Endothelial cell of umbilical vein (primary cell): ENCODE measurements at regions not wholly inside any gene's neighbourhood (a gene's known extent, or its start where the extent isn't known, plus 50 kb on each side); places are given as distances from the start of the nearest gene placed in this dataset.

Source experiments
- BruUV-seq: library from RNA; stranded (reverse); fragments of 400-500 nt; replicated peaks from 2 replicates; lab custom pipeline; 2021; lab: Mats Ljungman, UMichigan
- CTCF ChIA-PET: fragments of 300-600, 350-600 bp; sonication (Branson Sonifier 250); formaldehyde crosslinking; loops from one replicate; lab custom pipeline; 2021; ENCODE audit warnings: antibody characterized with exemption, inconsistent platforms; lab: Charles Lee
- POLR2A ChIA-PET: fragments of 300-600, 350-600 bp; sonication (Branson Sonifier 250); formaldehyde crosslinking; loops from one replicate; lab custom pipeline; 2021; ENCODE audit warnings: antibody characterized with exemption, inconsistent platforms; lab: Charles Lee
- DNase-seq: peaks from one replicate; pipeline ENCODE4 v3.0.0-alpha.2; 2011; ENCODE audit warnings: low read depth, low spot score
- FAIRE-seq: peaks from 2 replicates; lab custom pipeline; 2011; peaks lifted over from hg19 to GRCh38; lab: Jason Lieb, UNC
- H2AFZ ChIP-seq: 2 replicates; pipeline ENCODE4 v1.6.0; 2012; ENCODE audit warnings: low read depth, low read length, control low read depth, inconsistent platforms
- H3K27ac ChIP-seq: 2 replicates; pipeline ENCODE4 v1.5.1; 2011; ENCODE audit warnings: low read depth, mild to moderate bottlenecking, control low read depth, low read length, moderate library complexity; ENCODE audit not compliant: insufficient read depth
- H3K27me3 ChIP-seq, 2 experiments: 2 replicates each; pipeline versions ENCODE4 v1.6.0 to v1.6.1; 2011; ENCODE audit warnings: low read length in 2 of 2, mixed read lengths in 1 of 2; ENCODE audit not compliant: control insufficient read depth in 2 of 2, insufficient read depth in 2 of 2
- H3K36me3 ChIP-seq, 2 experiments: 2 replicates in 1 of 2; 3 replicates in 1 of 2; pipeline ENCODE4 v1.5.1; 2011; ENCODE audit warnings: low read length in 2 of 2, mild to moderate bottlenecking in 1 of 2, moderate library complexity in 1 of 2; ENCODE audit not compliant: control insufficient read depth in 2 of 2, insufficient read depth in 2 of 2; ENCODE audit errors: extremely low read depth in 1 of 2
- H3K4me1 ChIP-seq: 3 replicates; pipeline ENCODE4 v1.5.1; 2011; ENCODE audit warnings: mild to moderate bottlenecking, low read length; ENCODE audit not compliant: control insufficient read depth, insufficient read depth; ENCODE audit errors: extremely low read depth
- H3K4me2 ChIP-seq: 2 replicates; pipeline ENCODE4 v1.6.1; 2011; ENCODE audit warnings: low read length, control low read depth, mixed read lengths; ENCODE audit not compliant: insufficient read depth
- H3K4me3 ChIP-seq, 3 experiments: fragments of 200-600 bp in 1 of 3; sonication (generic), shearing (Covaris generic) in 1 of 3; replicated peaks in 1 of 3; 2 replicates each; pipeline ENCODE4 v1.5.1; 2011 to 2016; ENCODE audit warnings: control low read depth in 3 of 3, low read length in 3 of 3, mild to moderate bottlenecking in 2 of 3, inconsistent platforms in 1 of 3, low read depth in 1 of 3, moderate library complexity in 1 of 3; ENCODE audit not compliant: insufficient read depth in 1 of 3
- H3K79me2 ChIP-seq: 2 replicates; pipeline ENCODE4 v1.6.0; 2012; ENCODE audit warnings: low read length, inconsistent platforms; ENCODE audit not compliant: control insufficient read depth, insufficient read depth
- H3K9ac ChIP-seq: replicated peaks from 2 replicates; pipeline ENCODE3; 2011; ENCODE audit warnings: low read length, control low read depth; ENCODE audit not compliant: insufficient read depth; ENCODE audit errors: extremely low read depth
- H3K9me1 ChIP-seq: replicated peaks from 3 replicates; pipeline ENCODE4 v1.6.0; 2011; ENCODE audit warnings: mild to moderate bottlenecking, low read length; ENCODE audit not compliant: control insufficient read depth, insufficient read depth; ENCODE audit errors: extremely low read depth
- H3K9me3 ChIP-seq: replicated peaks from 2 replicates; pipeline ENCODE4 v1.5.1; 2012; ENCODE audit warnings: low read length, inconsistent platforms; ENCODE audit not compliant: control insufficient read depth, insufficient read depth
- H4K20me1 ChIP-seq: replicated peaks from 2 replicates; pipeline ENCODE3; 2011; ENCODE audit warnings: mild to moderate bottlenecking, low read length; ENCODE audit not compliant: control insufficient read depth, insufficient read depth; ENCODE audit errors: extremely low read depth
- CTCF ChIP-seq, 2 donors: IDR thresholded peaks; 1 replicate in 1 of 2; 2 replicates in 1 of 2; pipeline ENCODE4 v1.5.1; 2011; ENCODE audit warnings: low read length in 2 of 2, mild to moderate bottlenecking in 2 of 2, moderate library complexity in 2 of 2, control low read depth in 1 of 2, inconsistent platforms in 1 of 2, low read depth in 1 of 2; ENCODE audit not compliant: insufficient read depth in 1 of 2; ENCODE audit errors: extremely low read depth in 1 of 2
- EZH2 ChIP-seq: IDR thresholded peaks from 2 replicates; pipeline ENCODE4 v1.6.1; 2012; ENCODE audit warnings: borderline replicate concordance, low read depth, mild to moderate bottlenecking, moderate library complexity, low read length, inconsistent platforms; ENCODE audit not compliant: severe bottlenecking
- FOS ChIP-seq: IDR thresholded peaks from 2 replicates; pipeline ENCODE4 v1.6.1; 2011; ENCODE audit warnings: mild to moderate bottlenecking, low read length, moderate library complexity, borderline replicate concordance; ENCODE audit not compliant: insufficient read depth
- GATA2 ChIP-seq: IDR thresholded peaks from 2 replicates; pipeline ENCODE4 v1.7.0; 2011; ENCODE audit warnings: low read depth, mild to moderate bottlenecking, moderate library complexity, mixed read lengths, low read length; ENCODE audit not compliant: insufficient read length, insufficient read depth
- JUN ChIP-seq: IDR thresholded peaks from 2 replicates; pipeline ENCODE4 v1.6.1; 2011; ENCODE audit warnings: borderline replicate concordance, low read depth; ENCODE audit not compliant: insufficient read length, insufficient read depth
- MAX ChIP-seq: IDR thresholded peaks from 2 replicates; pipeline ENCODE4 v1.6.1; 2011; ENCODE audit not compliant: insufficient read depth, insufficient read length
- MYC ChIP-seq: IDR thresholded peaks from one replicate; pipeline ENCODE4 v1.6.1; 2011; ENCODE audit warnings: mild to moderate bottlenecking, low read depth, low read length
- POLR2A ChIP-seq: IDR thresholded peaks from 2 replicates; pipeline ENCODE4 v1.6.1; 2012; ENCODE audit warnings: low read depth, mild to moderate bottlenecking, control low read depth, low read length
- POLR2AphosphoS5 ChIP-seq: IDR thresholded peaks from 2 replicates; pipeline ENCODE4 v1.6.1; 2012; ENCODE audit warnings: low read depth, mild to moderate bottlenecking, control low read depth, low read length, moderate library complexity; ENCODE audit not compliant: insufficient read depth
- dilution Hi-C: fragments of 300-500 bp; cut with MboI; formaldehyde crosslinking; loops from one replicate; pipeline ENCODE4 v1.15.0; 2019; ENCODE audit warnings: low sequenced_read_pairs; ENCODE audit not compliant: extremely low pct_ligation_motif_present
- intact Hi-C: fragments of 100-400 bp; cut with micrococcal nuclease; formaldehyde crosslinking; loops from one replicate; pipeline ENCODE4 v1.10.0; 2022

GRCh38 chr2:41678639-41679038 is 369.2 kb upstream of the PKDCC start:
- no peak for DNase-seq
- no peak for FAIRE-seq
- Histone ChIP-seq H3K27me3 (no peaks in the 10 kb centered on the region), H4K20me1 (no peaks in the 10 kb centered on the region), H3K36me3 (no peaks in the 10 kb centered on the region), H3K4me1 (no peaks in the 10 kb centered on the region), H3K9ac (no peak overlapping the region), H3K4me2 (no peak overlapping the region), H3K27ac (no peak overlapping the region), H3K9me1 (no peaks in the 10 kb centered on the region), H2AFZ (no peak overlapping the region), H3K9me3 (no peaks in the 10 kb centered on the region), H3K79me2 (no peaks in the 10 kb centered on the region), H3K4me3 (no peak overlapping the region)
- no peak for TF ChIP-seq MYC
- no peak for TF ChIP-seq GATA2
- no peak for TF ChIP-seq JUN
- no peak for TF ChIP-seq CTCF (IDR thresholded peaks at IDR 0.05; ENCODE audit: extremely low read depth in 1 of 2, insufficient read depth in 1 of 2, low read depth in 1 of 2, low read length in 2 of 2)
- TF ChIP-seq POLR2A, result no peak
- TF ChIP-seq MAX, result no peak
- TF ChIP-seq POLR2AphosphoS5, result no peak
- no peak for TF ChIP-seq FOS
- no peak for TF ChIP-seq EZH2
- intact Hi-C loops (no loop called here), dilution Hi-C loops (no loop called here)
- ChIA-PET CTCF (no interaction called here), POLR2A (no interaction called here)
- BruUV-seq, result no TSS peak
